HCEC 1CT (cell line): ENCODE measurements at regions not wholly inside any gene's neighbourhood (a gene's known extent, or its start where the extent isn't known, plus 50 kb on each side); places are given as distances from the start of the nearest gene placed in this dataset.

Experiments used
- DNase-seq: peaks from one replicate; pipeline ENCODE4 v3.0.0-alpha.2; 2017

DNA sequence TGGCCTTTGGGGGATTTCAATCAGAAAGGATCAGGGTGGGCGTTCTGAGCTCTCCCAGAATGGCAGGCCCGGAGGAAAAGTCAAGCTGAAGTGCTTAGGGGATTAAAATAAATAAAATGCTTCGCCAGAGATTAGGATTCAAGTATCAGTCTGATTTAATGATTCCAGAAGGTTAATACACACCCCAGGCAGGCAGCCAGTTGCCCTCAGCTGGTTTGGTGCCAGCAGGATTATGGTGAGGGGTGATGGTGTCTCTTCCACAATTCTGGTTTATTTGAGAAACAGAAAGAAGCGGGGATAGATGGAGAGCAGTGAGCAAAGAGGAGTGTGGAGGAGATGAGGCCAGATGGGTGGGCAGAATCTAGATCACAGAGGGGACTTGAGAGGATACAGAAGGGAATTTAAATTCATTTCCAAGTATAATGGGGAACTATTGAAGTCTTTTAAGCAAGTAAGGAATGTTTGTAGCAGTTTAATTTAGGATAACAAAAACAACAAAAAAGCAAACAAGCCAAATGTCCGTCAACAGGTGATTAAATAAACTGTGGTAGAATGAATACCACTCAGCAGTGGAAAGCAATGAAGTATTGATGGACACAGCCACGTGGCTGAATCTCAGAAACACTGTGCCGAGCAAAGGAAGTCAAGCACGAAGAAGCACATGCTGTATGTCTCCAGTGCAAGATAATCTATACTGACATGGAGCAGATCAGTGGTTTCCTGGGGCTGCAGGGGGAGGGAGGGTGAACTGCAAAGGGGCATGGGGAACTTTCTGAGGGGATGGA, 297.7 kb downstream of the MSX2 start:
- DNase-seq: no peak

DNA sequence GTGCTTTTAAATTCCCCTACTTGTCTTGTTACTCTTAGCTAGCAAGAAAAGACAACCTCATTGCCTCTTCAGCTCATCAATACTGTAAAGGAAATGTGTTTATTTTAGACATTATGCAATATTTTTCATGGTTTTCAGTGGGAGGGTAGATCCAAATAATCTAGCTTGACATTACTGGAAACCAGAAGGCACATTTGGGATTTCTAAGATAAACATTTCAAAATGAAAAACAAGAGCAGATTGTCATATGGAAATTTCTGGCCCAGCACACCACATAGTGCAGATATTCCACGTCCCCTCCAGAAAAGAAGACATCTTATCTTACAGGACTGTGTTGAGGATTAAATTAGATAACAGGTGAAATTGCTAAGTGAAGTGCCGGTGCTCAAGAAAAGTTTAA, 296.9 kb downstream of the MSX2 start:
- no peak for DNase-seq

DNA sequence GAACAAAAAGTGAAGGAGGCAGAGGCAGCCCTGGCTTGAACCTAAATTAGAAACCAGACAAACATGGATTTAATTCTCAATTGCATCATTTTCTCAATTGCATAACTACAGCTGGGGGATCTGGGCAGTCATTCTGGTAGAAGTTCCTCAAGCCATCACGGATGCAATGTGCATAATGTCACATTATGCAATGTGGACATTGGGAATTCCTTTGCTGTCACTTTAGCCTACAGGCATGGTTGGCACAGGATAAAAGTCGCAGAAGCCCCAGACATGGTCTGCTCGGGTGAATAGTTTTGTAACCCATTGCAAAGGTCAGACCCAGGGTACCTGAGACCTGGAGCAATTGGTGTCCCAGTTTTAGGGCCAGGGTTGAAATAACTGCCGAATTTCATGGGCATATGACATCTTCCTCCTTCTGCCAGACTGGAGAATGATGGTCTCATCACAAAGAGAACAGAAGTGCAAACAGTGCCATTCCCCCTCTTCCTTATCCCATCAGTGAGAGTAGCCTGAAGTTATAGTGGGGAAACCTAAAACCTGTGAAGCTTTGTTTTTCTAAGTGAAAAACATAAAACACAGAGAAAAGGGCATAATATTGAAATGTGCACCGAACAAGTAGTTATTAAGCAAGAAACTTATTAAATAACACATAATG, 290.8 kb downstream of the MSX2 start:
- DNase-seq: no peak

DNA sequence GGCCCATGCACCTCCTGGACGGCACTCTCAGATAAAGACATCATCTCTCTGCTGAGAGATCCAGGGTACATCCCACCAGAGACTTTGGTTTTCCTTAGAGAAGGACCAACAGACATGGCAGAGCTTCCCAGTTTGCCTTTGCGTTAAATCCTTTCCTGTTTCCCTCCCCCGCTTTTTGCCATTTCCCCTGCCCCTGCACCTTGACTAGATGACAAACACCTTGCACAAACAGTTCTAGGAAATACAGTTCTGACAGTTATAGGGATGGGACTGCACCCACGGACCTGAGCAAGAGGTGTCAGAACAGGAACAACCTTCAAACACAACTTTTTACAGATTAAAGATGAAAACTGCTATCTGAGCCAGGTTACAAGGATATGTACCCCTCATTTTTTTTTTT, 288.9 kb downstream of the MSX2 start:
- DNase-seq: no peak

DNA sequence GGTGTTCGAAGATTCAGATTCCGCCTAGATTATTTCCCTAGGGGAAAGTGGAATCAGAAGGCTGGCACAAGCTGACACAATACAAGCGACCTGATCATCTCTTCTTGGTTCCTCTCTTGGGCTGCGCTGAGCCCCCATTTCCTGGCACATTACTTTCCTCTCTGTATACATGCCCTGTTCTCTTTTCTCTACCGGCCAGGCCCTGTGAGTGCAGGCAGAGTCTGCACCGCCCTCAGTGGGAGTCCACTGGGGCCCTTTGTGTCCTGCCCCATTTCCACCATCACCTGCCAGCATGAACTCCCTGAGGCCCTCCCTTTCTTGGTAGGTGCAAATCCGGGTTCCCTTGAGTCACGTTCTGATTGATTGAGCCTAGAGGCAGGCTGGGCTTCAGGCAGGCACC, 287.9 kb downstream of the MSX2 start:
- DNase-seq: no peak

DNA sequence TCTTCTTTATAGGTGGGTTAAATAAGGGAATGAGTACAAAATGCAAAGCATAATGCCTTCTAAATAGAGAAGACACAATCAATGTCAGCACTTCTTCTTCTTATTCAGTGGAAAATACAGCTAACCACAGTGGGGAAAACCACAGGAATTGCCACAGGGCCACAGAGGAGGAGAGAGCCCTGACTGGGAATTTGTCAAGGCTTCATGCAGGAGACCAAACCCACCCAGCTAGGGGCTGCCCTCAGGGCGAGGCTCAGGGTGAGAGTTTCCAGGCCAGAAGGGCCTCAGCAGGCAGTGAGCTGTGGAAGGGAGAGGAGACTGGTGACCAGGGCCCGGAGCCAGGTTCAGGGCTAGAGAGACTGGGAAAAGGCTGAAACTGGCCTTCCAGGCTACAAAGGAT, 279.1 kb downstream of the MSX2 start:
- no peak for DNase-seq

DNA sequence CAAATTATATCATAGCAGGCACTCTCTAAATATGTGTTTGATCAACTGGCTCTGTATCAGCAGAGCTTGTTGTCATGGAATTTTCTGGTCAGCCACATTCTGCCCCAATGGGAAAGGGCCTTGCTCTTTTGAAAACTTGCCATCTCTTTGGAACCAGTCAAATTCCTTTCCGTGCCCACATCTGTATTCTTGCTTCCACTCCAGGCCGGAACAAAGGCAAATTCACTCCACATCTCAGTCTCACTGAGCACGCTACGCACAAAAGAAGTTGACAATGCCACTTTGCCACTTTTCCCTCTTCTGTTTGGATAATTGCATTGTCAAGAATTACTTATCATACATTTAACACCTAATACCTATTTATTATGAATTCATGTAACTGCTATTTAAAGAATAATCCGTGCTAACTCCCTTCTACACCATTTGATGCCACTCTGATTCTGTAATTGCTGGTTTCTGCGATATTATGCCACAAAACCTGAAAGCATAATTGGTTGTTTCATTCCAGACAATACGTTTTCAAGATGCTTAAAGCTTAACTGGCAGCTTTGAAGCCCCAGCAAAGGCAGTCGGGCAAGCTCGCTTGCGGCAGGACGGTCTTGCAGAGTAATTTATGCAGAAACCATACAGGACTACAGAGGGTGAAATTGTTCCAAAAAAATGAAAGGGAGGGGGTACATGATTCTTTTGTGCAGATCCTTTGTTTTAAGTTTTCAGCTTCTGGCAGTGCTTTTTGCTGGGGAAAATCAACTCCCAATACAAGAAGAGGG, 277.7 kb downstream of the MSX2 start:
- no peak for DNase-seq

DNA sequence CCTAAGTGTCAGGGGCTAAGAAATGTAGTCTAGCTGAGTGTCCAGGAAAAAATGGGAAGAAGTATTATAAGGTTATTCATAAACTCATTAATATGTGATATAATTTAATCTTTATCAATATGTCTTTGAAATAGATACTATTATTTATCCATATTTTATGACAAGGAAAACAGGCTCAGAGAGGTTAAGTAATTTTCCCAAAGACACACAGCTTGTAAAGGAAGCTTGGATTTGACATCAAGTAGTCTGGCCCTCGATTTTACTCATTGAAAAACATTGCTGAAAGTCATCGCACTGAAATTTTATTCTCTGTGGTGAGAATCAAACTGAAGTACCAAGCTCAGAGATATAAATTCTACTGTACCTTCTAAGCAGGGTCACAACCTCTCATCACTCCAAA, 276.9 kb downstream of the MSX2 start:
- no peak for DNase-seq

DNA sequence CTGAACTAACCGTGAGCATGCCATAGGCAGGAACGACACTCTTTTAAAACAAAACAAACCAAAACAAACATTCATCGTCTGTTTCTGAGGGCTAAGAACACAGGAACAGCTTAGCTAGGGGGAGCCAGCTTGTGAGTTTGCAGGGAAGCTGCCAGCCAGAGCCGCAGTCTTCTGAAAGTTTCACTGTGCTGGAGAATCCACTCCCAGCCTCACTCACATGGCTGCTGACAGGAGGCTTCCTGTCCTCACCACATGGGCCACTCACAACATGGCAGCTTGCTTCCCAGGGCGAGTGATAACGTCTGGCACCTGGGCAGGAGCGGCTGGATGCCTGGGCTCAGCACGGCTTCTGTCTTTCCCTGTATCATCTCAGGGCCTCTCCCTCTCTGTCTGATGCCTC, 275.2 kb downstream of the MSX2 start:
- DNase-seq: no peak

DNA sequence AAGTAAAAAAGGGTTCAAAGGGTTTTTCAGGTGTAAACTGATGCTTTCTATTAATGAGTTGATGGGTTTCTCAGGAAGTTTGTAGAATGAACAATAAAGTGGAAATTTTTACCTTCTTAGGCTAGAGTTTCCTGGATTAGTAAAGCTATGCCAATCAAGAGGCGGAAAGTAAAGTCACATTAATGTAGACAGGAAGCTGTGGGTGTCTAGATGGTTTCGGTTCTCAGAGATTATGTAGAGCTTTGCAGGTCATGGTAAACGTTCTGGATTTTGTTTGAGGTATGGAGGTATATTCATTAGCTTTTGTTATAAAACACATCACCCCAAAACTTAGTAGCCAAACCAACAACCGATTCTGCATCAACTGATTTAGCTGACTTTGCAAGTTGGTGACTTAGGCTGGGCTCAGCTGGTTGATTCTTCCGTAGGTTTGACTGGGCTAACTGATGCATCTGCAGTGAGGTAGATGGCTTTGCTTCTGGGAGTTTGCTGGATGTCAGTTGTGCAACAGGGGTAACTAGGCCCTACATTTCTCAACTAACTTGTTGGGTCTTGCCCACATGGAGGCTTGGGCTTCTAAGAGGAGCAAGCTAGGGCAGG, 273.8 kb downstream of the MSX2 start:
- no peak for DNase-seq

DNA sequence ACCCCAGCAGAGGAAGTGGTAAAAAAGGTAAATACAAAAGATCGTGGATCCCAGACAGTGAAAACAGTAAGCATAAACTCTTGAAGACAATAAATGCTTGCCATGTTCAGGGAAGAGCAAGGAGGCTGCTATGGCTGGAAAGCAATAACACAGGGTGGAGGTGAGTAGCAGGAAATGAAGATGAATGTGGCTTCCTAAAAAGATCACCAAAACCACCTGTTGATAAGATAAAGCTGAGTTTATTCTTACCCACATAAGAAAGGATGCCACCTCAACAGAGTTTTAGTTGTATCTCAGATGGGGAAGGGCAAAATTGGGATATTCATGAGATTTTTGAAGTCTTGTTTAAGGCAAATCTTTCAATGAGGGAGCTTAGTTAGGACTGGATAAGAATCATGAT, 273.3 kb downstream of the MSX2 start:
- DNase-seq: no peak

DNA sequence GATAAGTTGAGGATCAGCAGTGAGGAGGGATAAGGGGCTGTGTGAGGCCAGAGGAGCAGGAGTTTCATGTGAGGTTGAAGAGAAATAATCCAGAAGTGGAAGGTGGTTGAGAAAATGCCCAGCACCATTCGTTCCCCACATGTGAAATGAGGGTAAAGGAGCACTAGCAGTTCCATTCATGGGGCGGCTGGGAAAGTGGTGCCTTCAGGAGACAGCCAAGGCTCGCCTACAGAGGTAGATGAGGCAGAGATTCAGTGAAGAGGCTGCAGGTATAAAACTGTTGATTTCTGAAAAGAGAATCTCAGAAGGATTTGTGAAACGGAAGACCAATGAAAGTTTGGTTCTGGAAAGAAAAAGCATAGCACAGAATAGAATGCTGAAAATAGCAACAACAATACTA, 272.6 kb downstream of the MSX2 start:
- no peak for DNase-seq

DNA sequence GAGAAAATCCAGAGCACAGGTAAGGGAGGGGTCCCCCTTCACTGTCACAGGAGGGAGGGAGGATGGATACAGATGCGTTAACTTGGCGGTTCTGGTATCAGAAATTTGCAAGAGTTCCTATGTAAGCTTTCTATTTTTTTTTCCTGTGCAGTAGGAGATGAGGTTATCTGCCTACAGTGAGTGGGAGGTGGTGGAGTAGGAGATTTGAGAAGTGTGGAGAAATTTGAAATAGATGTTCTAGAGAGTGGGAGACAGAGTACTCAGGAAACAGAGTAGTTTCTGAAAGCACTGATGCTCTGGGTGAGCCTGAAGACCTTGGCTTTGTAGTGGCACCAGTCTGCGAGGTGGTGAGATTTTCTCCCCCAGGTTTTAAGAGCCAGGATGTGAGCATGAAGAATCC, 271.4 kb downstream of the MSX2 start:
- no peak for DNase-seq

DNA sequence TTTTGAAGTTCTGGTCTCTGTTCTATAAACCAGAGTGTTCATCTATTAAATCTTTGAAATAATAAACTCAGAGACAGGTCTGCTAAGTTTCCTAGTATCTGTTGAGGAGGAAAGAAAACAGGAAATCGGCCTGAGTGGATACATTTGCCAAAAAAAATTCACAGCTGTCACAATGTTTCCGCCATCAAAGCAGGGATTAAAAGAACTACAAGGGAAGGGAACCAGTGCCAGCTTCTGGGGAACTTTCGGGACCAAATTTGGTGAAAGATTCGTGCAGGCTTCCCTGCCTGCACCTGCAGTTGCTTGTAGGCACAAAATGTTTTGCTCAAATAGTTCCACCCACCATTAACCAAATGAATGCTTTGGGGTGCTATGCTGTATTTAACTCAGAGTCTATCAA, 267.5 kb downstream of the MSX2 start:
- DNase-seq: no peak

DNA sequence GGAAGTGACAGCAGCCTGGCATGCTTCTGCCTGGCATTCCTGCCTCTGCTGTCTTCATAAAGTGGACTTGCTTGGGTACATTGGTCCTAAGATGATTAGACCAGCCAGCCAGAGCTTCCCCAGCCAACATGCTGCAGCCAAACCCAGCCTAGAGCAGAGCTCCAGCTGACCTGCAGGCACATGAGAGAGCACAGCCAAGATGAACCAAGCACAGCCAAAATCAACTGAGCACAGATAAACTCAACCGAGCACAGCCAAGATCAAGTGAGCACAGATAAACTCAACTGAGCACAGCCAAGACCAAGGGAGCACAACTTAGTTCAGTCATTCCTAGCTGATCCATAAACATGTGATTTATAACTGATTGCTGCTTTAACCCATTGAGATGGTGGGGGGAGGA, 266.5 kb downstream of the MSX2 start:
- no peak for DNase-seq

DNA sequence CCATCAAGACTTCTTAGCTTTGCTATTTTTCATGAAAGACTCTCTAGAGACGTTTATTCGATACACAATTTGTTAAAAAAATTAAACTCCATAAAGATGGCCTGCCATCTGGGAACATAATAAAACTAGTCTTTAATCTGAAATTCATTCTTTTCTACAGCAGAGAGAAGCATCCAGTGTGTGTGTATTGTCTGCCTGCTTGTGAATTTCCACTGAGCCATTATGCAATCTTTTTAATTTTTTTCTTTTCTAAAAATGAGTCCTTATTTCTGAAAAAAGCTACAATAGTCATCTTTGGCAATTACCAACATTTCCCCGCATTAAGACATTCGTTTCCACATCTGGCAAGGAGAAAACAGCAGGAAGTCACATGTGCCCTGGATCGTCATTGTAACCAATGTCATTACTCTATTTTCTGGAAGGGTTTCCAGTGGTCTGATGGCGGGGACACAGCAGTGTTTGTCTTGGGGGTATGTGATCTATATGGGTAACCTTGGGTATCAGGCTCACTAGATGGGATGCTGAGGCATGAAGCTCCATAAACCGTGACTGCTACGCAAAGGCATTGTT, 263.1 kb downstream of the MSX2 start:
- no peak for DNase-seq

DNA sequence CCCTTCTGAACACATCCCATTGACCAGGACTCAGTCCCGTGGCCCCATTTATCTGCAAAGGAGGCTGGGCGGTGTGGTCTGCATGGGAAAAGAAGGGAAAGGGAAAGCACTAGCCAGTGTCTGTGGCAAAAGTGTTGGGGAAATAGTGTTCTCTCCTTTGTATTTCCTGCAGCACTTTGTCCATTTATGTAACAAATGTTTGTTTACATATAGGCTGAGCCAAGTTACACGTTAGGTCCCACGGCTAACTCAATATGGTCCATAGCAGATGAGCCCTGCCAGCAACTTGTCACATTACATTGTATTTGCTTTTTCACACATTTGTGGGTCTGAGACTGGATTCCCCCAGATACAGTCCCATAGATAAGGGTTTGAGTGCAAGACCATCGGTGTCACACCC, 260.5 kb downstream of the MSX2 start:
- DNase-seq: no peak

DNA sequence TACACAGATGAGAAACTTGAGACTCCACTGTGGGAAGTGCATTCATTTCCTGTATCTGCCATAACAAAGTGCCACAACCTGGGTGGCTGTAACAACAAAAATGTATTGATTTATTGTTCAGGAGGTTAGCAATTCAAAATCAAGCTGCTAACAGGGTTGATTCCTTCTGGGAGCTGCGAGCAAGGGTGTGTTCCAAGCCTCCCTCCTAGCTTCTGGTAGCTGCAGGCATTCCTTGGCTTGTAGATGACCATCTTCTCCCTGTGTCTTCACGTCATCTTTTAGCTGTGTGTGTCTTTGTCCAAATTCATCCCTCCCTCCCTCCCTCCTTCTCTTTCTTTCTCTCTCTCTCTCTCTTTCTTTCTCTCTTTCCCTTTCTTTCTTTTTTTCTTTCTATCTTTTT, 258.1 kb downstream of the MSX2 start:
- no peak for DNase-seq

DNA sequence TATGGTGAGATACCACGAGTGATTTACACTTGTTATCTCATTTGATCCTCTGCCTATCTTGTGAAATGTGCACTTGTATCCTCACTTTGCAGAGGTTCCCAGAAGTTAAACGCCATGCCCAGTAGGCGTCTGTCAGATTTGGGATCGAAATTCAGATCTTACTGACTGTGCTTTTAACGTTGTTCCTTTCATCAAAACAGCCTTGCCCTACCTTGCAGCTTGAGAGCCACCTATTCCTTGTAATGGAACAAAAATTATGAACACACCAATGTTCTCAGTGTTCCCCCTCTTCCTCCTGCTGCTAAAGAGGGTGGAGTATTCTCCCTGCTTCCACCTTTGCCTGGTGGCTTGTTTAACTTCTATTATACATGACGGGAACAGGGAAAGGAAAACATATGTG, 257.0 kb downstream of the MSX2 start:
- no peak for DNase-seq

DNA sequence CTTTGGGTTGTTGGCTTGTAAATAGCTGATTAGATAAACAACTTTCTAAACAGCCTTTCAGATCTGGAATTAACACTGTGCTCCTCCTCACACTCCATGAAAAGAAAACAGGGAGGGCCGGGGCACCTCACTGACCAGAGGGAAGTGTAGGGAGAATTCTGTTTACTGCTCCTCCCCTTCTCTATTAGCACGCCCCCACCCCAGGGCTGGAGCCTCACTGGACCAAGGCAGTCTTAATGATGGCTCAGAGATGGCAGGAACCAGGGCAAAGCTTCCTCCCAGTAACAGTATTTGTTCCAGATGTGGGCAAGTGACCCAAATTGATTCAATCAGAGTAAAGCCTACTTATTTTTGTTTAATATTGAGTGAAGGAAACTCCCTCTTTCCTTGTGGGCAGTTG, 256.6 kb downstream of the MSX2 start:
- no peak for DNase-seq

DNA sequence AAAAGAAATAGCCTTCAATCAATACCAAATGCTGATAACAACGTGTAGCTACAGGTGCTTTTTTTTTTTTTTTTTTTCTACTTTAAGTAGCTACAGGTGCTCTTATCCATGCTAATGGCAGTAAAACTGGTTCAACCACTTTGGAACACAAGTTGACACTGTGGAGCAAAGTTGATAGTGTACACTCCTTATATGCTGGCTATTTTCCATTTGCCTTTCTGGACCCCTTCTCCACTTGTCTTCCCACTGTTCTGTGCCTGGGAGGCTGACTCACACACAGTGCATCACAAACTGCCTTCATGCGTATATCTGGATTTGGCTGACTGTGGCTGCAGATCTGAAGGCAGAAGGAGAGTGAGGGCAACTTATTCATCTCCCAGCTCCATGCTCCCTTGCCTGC, 247.9 kb downstream of the MSX2 start:
- DNase-seq: no peak

DNA sequence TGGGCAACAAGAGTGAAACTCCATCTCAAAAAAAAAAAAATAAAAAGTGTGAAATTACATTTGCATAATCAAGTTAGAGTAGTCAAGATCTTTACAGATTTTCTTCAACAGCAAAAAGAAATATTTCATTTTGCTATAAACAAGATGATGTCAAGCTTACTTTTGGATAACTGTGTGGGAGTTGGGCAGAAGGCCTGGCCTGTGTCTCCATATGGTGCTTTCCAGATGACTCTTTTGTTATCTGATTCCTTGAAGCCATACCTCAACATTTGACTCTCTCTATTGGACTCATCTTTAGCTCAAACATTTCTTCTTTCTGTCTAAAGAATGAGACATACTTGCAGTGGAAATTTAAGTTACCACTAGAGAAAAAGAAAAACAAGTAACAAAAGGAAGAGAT, 246.8 kb downstream of the MSX2 start:
- no peak for DNase-seq

DNA sequence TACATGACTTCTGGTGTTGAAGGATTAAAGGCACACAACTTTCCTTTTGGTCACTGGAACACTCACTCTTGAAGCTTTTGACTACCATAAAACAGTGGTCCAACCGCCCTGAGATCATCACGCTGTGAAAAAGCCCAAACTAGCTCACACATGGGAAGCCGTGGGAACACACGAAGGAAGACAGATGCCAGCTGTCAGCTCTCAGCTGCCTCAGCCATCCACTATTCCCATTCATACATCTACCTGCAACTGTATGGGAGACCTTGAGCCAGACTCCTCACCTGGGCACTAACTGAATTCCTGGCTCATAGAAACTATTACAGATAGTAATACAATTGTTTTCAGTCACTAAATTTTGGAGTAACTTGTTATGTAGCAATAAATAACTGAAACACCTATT, 246.1 kb downstream of the MSX2 start:
- DNase-seq: no peak
